ENCODE measurements at regions not wholly inside any gene's neighbourhood (a gene's known extent, or its start where the extent isn't known, plus 50 kb on each side); places are given as distances from the start of the nearest gene placed in this dataset.

DNA sequence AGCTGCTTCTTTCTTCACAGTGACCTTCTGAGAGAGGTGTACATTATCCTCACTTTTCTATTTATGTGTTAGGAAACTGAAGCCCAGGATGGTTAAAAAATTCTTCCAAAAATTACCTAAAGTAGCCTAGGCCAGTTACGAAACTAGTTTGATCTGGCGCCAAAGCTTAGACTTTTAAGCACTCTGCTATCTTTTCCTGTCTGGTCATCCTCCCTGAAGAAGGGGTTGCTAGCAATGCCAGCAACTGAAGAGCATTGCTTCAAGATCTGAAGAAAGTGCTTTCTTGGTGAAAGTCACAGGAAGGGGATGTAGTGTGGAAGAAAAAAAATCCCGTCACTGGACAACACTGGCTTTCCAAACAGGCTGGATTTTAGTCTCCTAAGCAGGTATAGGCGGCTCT is 618.8 kb upstream of the GRM7 start:
- Histone ChIP-seq H3K4me1 (no peaks in the 10 kb centered on the region), H3K9me3 (replicated peaks) (peaks cover 23% of the 10 kb centered on the region), H3K27me3 (ENCODE audit: low read depth) (no peaks in the 10 kb centered on the region), H3K4me3 (no peak overlapping the region), H3K36me3 (no peaks in the 10 kb centered on the region), H3K27ac (replicated peaks) (no peak overlapping the region)
- intact Hi-C loops (cut with micrococcal nuclease), result no loop called here
- TF ChIP-seq, protein P1, sequence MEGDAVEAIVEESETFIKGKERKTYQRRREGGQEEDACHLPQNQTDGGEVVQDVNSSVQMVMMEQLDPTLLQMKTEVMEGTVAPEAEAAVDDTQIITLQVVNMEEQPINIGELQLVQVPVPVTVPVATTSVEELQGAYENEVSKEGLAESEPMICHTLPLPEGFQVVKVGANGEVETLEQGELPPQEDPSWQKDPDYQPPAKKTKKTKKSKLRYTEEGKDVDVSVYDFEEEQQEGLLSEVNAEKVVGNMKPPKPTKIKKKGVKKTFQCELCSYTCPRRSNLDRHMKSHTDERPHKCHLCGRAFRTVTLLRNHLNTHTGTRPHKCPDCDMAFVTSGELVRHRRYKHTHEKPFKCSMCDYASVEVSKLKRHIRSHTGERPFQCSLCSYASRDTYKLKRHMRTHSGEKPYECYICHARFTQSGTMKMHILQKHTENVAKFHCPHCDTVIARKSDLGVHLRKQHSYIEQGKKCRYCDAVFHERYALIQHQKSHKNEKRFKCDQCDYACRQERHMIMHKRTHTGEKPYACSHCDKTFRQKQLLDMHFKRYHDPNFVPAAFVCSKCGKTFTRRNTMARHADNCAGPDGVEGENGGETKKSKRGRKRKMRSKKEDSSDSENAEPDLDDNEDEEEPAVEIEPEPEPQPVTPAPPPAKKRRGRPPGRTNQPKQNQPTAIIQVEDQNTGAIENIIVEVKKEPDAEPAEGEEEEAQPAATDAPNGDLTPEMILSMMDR (IDR thresholded peaks at IDR 0.05; ENCODE audit: borderline replicate concordance), result no peak
- no peak for DNase-seq

DNA sequence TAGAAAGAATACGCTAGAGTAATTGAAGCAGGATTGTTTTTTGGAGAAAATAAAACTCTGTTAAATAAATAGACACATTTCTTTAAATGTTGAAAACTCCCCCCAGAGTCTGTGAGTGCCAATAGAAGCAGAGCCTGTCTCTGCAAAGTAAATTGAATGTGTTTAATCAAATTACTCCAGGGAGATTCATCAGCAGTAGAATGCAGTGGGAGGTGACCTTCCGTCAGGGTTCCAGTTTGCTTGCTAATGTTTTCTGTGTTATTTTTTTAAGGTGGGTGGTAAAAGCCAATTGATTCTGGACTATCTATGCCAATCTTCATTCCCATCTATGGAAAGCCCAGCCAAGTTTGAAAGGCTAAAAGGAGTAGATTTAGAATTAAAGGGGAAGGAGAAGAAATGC is 612.4 kb upstream of the GRM7 start:
- Histone ChIP-seq H3K27ac (replicated peaks) (no peak overlapping the region), H3K27me3 (ENCODE audit: low read depth) (no peaks in the 10 kb centered on the region), H3K9me3 (replicated peaks) (no peaks in the 10 kb centered on the region), H3K4me1 (no peaks in the 10 kb centered on the region), H3K36me3 (no peaks in the 10 kb centered on the region), H3K4me3 (no peak overlapping the region)
- DNase-seq, result no peak
- TF ChIP-seq, protein P1 (IDR thresholded peaks at IDR 0.05; ENCODE audit: borderline replicate concordance), result no peak
- intact Hi-C loops (cut with micrococcal nuclease), result no loop called here

DNA sequence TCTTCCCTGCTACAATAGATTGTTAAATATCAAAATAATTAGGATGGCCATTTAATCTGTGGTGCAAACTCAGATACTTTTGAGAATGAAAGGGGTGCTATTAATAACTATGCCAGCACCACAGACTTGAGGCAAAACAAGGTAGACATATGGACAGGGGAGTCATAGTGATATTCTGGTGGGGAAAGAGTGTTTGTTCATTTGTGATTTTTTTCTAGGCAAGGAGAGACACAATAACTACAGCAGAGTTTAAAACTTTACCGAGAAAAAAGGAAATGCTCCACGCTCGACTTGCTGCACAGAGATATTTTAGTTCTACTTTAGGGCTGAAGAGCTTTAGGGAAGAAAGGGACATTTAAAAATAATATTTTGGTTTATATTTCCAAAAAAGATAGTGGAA is 611.2 kb upstream of the GRM7 start:
- no peak overlapping the region for H3K27ac ChIP-seq (replicated peaks)
- intact Hi-C loops (cut with micrococcal nuclease), result no loop called here
- DNase-seq, result no peak
- H3K36me3 ChIP-seq, result no peaks in the 10 kb centered on the region
- peaks cover 6% of the 10 kb centered on the region for H3K9me3 ChIP-seq (replicated peaks)
- TF ChIP-seq, protein P1 (IDR thresholded peaks at IDR 0.05; ENCODE audit: borderline replicate concordance), result no peak
- no peaks in the 10 kb centered on the region for H3K27me3 ChIP-seq (ENCODE audit: low read depth)
- H3K4me3 ChIP-seq, result no peak overlapping the region
- no peaks in the 10 kb centered on the region for H3K4me1 ChIP-seq

DNA sequence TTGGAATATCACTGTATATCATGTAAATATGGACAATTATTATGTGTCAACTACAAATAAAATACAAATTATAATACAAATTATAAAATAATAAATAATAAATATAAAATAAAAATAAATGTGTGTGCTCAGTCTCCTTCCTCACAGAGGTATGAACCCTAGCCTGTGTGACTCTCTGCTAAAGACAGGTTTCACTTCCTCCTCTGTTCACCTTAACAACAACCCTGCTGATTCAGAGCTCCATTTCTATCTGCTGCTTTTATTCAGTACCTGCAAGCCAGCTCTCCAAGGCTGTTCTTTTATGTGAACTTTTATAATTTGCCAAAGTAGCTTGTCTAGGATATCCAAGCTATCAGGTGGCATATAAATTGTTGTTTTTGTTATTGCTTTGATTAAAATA is 610.7 kb upstream of the GRM7 start:
- H3K4me1 ChIP-seq, result no peaks in the 10 kb centered on the region
- intact Hi-C loops (cut with micrococcal nuclease), result no loop called here
- no peak overlapping the region for H3K27ac ChIP-seq (replicated peaks)
- TF ChIP-seq, protein P1 (IDR thresholded peaks at IDR 0.05; ENCODE audit: borderline replicate concordance), result no peak
- no peaks in the 10 kb centered on the region for H3K36me3 ChIP-seq
- H3K4me3 ChIP-seq, result no peak overlapping the region
- H3K27me3 ChIP-seq (ENCODE audit: low read depth), result no peaks in the 10 kb centered on the region
- DNase-seq, result no peak
- H3K9me3 ChIP-seq (replicated peaks), result peaks cover 11% of the 10 kb centered on the region

DNA sequence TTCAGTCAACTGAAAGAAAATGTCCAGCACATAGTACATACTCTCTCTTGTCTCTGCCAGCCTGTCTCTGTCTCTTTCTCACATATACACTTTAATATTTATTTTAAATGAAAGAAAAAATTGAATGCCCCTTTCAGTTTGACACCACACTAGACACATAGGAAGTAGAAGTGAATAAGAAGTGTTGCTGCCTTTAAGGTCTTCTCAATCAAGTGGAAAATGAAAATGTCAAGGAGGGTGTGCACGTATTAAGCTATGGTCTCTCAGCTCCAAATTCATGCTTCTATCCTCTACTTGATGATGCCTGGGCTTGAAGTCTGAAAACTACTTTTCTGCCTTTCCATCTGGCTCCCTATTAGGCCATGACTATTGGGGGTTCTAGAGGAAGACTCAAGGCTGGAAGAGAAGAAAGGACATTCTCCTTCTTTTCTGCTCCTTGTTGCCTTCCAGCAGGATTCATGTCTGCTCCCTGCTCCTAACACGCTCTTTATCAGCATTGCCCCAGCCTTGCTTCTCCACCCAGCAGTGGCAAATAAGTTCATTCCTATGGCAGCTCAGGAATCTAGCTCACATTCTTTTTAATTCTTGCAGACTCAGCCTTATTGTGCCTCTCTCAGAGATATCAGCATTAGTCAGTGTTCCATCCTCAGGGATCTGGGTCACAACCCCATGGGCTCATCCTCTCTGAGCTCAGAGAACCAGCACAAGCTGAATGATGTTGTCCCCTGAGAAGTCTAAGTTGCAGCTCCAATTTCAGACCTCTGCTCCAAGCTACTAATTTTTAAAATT is 609.1 kb upstream of the GRM7 start:
- H3K4me1 ChIP-seq, result no peaks in the 10 kb centered on the region

More for the DNA sequence above, 609.1 kb upstream of the GRM7 start:
- DNase-seq, result no peak
- peaks cover 11% of the 10 kb centered on the region for H3K9me3 ChIP-seq (replicated peaks)
- intact Hi-C loops (cut with micrococcal nuclease), result no loop called here
- TF ChIP-seq, protein P1 (IDR thresholded peaks at IDR 0.05; ENCODE audit: borderline replicate concordance), result no peak
- no peaks in the 10 kb centered on the region for H3K27me3 ChIP-seq (ENCODE audit: low read depth)
- H3K36me3 ChIP-seq, result no peaks in the 10 kb centered on the region
- no peak overlapping the region for H3K4me3 ChIP-seq
- H3K27ac ChIP-seq (replicated peaks), result no peak overlapping the region

Data from left ventricle myocardium inferior (tissue), 1 donor.